HL-60 (cell line): ENCODE measurements at regions not wholly inside any gene's neighbourhood (a gene's known extent, or its start where the extent isn't known, plus 50 kb on each side); places are given as distances from the start of the nearest gene placed in this dataset.

Experiments
- GABPA ChIP-seq: IDR thresholded peaks from 2 replicates; pipeline ENCODE4 v1.6.1; 2012; ENCODE audit warnings: low read depth
- TF ChIP-seq, protein P1 (sequence below): IDR thresholded peaks from 2 replicates; pipeline ENCODE4 v1.6.1; 2012; ENCODE audit warnings: low read depth; ENCODE audit not compliant: insufficient replicate concordance
- TF ChIP-seq, protein P2 (sequence below): IDR thresholded peaks from one replicate; pipeline ENCODE4 v1.5.1; 2011; ENCODE audit warnings: low read length, control low read depth, inconsistent platforms; ENCODE audit not compliant: insufficient read depth

DNA sequence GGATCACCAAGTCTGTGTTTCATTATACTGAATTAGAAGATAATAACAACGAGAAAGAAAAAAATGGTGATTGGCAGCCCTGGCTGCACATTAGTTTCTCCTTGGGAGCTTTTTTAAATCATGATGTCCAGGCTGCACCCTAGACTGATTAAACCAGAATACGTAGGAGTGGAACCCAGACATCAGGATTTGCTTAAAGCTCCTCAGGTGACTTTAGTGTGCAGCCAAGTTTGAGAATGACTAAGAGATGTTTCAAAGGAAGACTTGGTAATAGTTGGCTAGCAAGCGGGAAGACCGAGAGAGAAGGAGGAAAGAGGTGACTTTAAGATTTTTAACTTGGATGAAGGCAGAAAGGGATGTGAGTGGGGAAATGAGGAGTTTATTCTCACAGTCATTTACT lies 71.4 kb upstream of the SERP2 start:
- TF ChIP-seq, protein P1, sequence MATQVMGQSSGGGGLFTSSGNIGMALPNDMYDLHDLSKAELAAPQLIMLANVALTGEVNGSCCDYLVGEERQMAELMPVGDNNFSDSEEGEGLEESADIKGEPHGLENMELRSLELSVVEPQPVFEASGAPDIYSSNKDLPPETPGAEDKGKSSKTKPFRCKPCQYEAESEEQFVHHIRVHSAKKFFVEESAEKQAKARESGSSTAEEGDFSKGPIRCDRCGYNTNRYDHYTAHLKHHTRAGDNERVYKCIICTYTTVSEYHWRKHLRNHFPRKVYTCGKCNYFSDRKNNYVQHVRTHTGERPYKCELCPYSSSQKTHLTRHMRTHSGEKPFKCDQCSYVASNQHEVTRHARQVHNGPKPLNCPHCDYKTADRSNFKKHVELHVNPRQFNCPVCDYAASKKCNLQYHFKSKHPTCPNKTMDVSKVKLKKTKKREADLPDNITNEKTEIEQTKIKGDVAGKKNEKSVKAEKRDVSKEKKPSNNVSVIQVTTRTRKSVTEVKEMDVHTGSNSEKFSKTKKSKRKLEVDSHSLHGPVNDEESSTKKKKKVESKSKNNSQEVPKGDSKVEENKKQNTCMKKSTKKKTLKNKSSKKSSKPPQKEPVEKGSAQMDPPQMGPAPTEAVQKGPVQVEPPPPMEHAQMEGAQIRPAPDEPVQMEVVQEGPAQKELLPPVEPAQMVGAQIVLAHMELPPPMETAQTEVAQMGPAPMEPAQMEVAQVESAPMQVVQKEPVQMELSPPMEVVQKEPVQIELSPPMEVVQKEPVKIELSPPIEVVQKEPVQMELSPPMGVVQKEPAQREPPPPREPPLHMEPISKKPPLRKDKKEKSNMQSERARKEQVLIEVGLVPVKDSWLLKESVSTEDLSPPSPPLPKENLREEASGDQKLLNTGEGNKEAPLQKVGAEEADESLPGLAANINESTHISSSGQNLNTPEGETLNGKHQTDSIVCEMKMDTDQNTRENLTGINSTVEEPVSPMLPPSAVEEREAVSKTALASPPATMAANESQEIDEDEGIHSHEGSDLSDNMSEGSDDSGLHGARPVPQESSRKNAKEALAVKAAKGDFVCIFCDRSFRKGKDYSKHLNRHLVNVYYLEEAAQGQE = no peak
- TF ChIP-seq, protein P2, sequence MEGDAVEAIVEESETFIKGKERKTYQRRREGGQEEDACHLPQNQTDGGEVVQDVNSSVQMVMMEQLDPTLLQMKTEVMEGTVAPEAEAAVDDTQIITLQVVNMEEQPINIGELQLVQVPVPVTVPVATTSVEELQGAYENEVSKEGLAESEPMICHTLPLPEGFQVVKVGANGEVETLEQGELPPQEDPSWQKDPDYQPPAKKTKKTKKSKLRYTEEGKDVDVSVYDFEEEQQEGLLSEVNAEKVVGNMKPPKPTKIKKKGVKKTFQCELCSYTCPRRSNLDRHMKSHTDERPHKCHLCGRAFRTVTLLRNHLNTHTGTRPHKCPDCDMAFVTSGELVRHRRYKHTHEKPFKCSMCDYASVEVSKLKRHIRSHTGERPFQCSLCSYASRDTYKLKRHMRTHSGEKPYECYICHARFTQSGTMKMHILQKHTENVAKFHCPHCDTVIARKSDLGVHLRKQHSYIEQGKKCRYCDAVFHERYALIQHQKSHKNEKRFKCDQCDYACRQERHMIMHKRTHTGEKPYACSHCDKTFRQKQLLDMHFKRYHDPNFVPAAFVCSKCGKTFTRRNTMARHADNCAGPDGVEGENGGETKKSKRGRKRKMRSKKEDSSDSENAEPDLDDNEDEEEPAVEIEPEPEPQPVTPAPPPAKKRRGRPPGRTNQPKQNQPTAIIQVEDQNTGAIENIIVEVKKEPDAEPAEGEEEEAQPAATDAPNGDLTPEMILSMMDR = no peak
- TF ChIP-seq GABPA = no peak
